ENCODE measurements at regions not wholly inside any gene's neighbourhood (a gene's known extent, or its start where the extent isn't known, plus 50 kb on each side); places are given as distances from the start of the nearest gene placed in this dataset.
A peak's percentile ranks its signal among the peaks of the same experiment; 100 is the strongest.
"Not testable (repeated sequence)": the region's sequence is repeated elsewhere in the genome, so short reads cannot be mapped to it uniquely, and the experiment has no call there.

- POLR2A ChIA-PET: no interaction called here
- H3K36me3 Mint-ChIP-seq (ENCODE audit: low read depth): no peaks in the 10 kb centered on the region
These were observed 112.2 kb upstream of the FAN1 start for GRCh38 chr15:30791239-30792175.

GRCh38 chr15:30792843-30793242 lies 110.9 kb upstream of the FAN1 start:
- H3K4me3 Mint-ChIP-seq; CTCF ChIA-PET; H3K36me3 Mint-ChIP-seq (ENCODE audit: low read depth); POLR2A ChIA-PET; DNase-seq; H3K4me1 Mint-ChIP-seq; H3K9me3 Mint-ChIP-seq; H3K27ac Mint-ChIP-seq: not testable (repeated sequence)
- H3K27me3 Mint-ChIP-seq: peaks cover 11% of the 10 kb centered on the region

More at GRCh38 chr15:30791239-30792175, 112.2 kb upstream of the FAN1 start:
- no peak overlapping the region for H3K27ac Mint-ChIP-seq
- no peaks in the 10 kb centered on the region for H3K9me3 Mint-ChIP-seq
- peaks cover 17% of the 10 kb centered on the region for H3K27me3 Mint-ChIP-seq
- CTCF ChIA-PET: no interaction called here
- H3K4me1 Mint-ChIP-seq: no peaks in the 10 kb centered on the region
- no peak for DNase-seq
- no peak overlapping the region for H3K4me3 Mint-ChIP-seq

- Mint-ChIP-seq H3K27ac (no peak overlapping the region), H3K4me1 (no peaks in the 10 kb centered on the region), H3K4me3 (no peak overlapping the region), H3K9me3 (no peaks in the 10 kb centered on the region), H3K36me3 (ENCODE audit: low read depth) (no peaks in the 10 kb centered on the region), H3K27me3 (peaks cover 2% of the 10 kb centered on the region)
- no peak for DNase-seq
- ChIA-PET POLR2A (no interaction called here), CTCF (no interaction called here)
These were observed 109.3 kb upstream of the FAN1 start for GRCh38 chr15:30794388-30794787.

- H3K36me3 Mint-ChIP-seq (ENCODE audit: low read depth); H3K4me3 Mint-ChIP-seq; POLR2A ChIA-PET; H3K9me3 Mint-ChIP-seq; H3K4me1 Mint-ChIP-seq; H3K27ac Mint-ChIP-seq; DNase-seq; H3K27me3 Mint-ChIP-seq: not testable (repeated sequence)
- CTCF ChIA-PET: interaction anchor here (1.4 kb wide), 1 partner anchor 330 kb away, joined by 6 read pairs; no protein-coding TSS in a partner anchor
These were observed 104.2 kb upstream of the FAN1 start for GRCh38 chr15:30799565-30799964.

GRCh38 chr15:30801140-30801895 lies 102.4 kb upstream of the FAN1 start:
- CTCF ChIA-PET: interaction anchor here (2.3 kb wide), 1 partner anchor 327 kb away, joined by 15 read pairs; no protein-coding TSS in a partner anchor
- H3K27me3 Mint-ChIP-seq; H3K4me3 Mint-ChIP-seq; H3K36me3 Mint-ChIP-seq (ENCODE audit: low read depth); POLR2A ChIA-PET; H3K27ac Mint-ChIP-seq; H3K9me3 Mint-ChIP-seq; H3K4me1 Mint-ChIP-seq: not testable (repeated sequence)
- peak; percentile 37 for DNase-seq

- CTCF ChIA-PET: interaction anchor here (2.3 kb wide), 1 partner anchor 326 kb away, joined by 15 read pairs; no protein-coding TSS in a partner anchor
These were observed 101.7 kb upstream of the FAN1 start for GRCh38 chr15:30802001-30802400.

GRCh38 chr15:30803703-30804102 lies 100.0 kb upstream of the FAN1 start:
- H3K4me1 Mint-ChIP-seq; DNase-seq; H3K4me3 Mint-ChIP-seq; H3K27ac Mint-ChIP-seq; H3K9me3 Mint-ChIP-seq; H3K27me3 Mint-ChIP-seq; POLR2A ChIA-PET; H3K36me3 Mint-ChIP-seq (ENCODE audit: low read depth); CTCF ChIA-PET: not testable (repeated sequence)

More at GRCh38 chr15:30802001-30802400, 101.7 kb upstream of the FAN1 start:
- DNase-seq; H3K36me3 Mint-ChIP-seq (ENCODE audit: low read depth); H3K9me3 Mint-ChIP-seq; H3K4me3 Mint-ChIP-seq; H3K27me3 Mint-ChIP-seq; H3K4me1 Mint-ChIP-seq; POLR2A ChIA-PET; H3K27ac Mint-ChIP-seq: not testable (repeated sequence)

GRCh38 chr15:30816430-30816829 lies 87.3 kb upstream of the FAN1 start:
- Mint-ChIP-seq H3K27ac (no peak overlapping the region), H3K27me3 (peaks cover 10% of the 10 kb centered on the region), H3K9me3 (no peaks in the 10 kb centered on the region), H3K4me1 (no peaks in the 10 kb centered on the region), H3K4me3 (no peak overlapping the region), H3K36me3 (ENCODE audit: low read depth) (no peaks in the 10 kb centered on the region)
- POLR2A ChIA-PET: no interaction called here
- DNase-seq: no peak
- CTCF ChIA-PET: no interaction called here

GRCh38 chr15:30823068-30823813 lies 80.5 kb upstream of the FAN1 start:
- H3K4me1 Mint-ChIP-seq; H3K36me3 Mint-ChIP-seq (ENCODE audit: low read depth); POLR2A ChIA-PET; DNase-seq; H3K9me3 Mint-ChIP-seq; H3K27ac Mint-ChIP-seq; CTCF ChIA-PET: not testable (repeated sequence)
- Mint-ChIP-seq H3K27me3 (peaks cover 13% of the 10 kb centered on the region), H3K4me3 (peak overlapping the region; percentile 31)

GRCh38 chr15:30824518-30825195 lies 79.1 kb upstream of the FAN1 start:
- no peak for DNase-seq
- Mint-ChIP-seq H3K36me3 (ENCODE audit: low read depth) (no peaks in the 10 kb centered on the region), H3K9me3 (no peaks in the 10 kb centered on the region), H3K27ac (no peak overlapping the region), H3K27me3 (peaks cover 13% of the 10 kb centered on the region), H3K4me1 (peaks cover 8% of the 10 kb centered on the region), H3K4me3 (no peak overlapping the region)
- ChIA-PET POLR2A (no interaction called here), CTCF (interaction anchor here (1.7 kb wide), 1 partner anchor 35 kb away, joined by 6 read pairs; no protein-coding TSS in a partner anchor)

- Mint-ChIP-seq H3K4me3 (no peak overlapping the region), H3K27ac (no peak overlapping the region), H3K4me1 (peaks cover 8% of the 10 kb centered on the region), H3K27me3 (no peaks in the 10 kb centered on the region), H3K9me3 (no peaks in the 10 kb centered on the region), H3K36me3 (ENCODE audit: low read depth) (no peaks in the 10 kb centered on the region)
- ChIA-PET POLR2A (no interaction called here), CTCF (interaction anchor here (0.9 to 1.3 kb wide), 2 partner anchors 31 to 301 kb away, joined by 3 to 4 read pairs; no protein-coding TSS in a partner anchor)
- no peak for DNase-seq
These were observed 76.0 kb upstream of the FAN1 start for GRCh38 chr15:30827625-30828303.

GRCh38 chr15:30828304-30828639 lies 75.4 kb upstream of the FAN1 start:
- H3K27ac Mint-ChIP-seq; H3K27me3 Mint-ChIP-seq; H3K9me3 Mint-ChIP-seq; H3K36me3 Mint-ChIP-seq (ENCODE audit: low read depth); DNase-seq; POLR2A ChIA-PET; H3K4me3 Mint-ChIP-seq: not testable (repeated sequence)
- CTCF ChIA-PET: interaction anchor here (0.9 to 1.3 kb wide), 2 partner anchors 31 to 301 kb away, joined by 3 to 4 read pairs; no protein-coding TSS in a partner anchor
- H3K4me1 Mint-ChIP-seq: peaks cover 12% of the 10 kb centered on the region
